ENCODE measurements at regions not wholly inside any gene's neighbourhood (a gene's known extent, or its start where the extent isn't known, plus 50 kb on each side); places are given as distances from the start of the nearest gene placed in this dataset.

DNA sequence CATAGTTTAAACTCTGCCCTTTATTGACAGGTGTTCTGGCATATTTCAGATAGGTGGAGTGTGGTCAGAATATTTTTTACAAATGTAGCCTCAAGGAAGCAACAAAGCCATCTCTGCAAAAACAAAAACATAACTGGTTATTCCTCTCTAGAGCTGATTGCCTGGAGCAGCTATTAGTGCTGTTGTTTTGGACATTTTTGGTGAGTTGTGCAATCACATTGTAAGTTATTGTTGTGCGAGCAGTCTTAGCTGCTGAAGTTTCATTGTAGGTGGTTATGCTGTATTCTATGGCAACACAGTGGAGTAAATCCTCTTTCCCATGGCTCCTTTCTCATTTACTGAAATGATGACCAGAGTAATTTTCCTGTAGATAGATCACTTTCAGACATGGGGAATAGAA, 1413.0 kb downstream of the PCDH7 start:
- TF ChIP-seq POLR2A (IDR thresholded peaks at IDR 0.05; ENCODE audit: low read depth): no peak
- TF ChIP-seq, protein P1, sequence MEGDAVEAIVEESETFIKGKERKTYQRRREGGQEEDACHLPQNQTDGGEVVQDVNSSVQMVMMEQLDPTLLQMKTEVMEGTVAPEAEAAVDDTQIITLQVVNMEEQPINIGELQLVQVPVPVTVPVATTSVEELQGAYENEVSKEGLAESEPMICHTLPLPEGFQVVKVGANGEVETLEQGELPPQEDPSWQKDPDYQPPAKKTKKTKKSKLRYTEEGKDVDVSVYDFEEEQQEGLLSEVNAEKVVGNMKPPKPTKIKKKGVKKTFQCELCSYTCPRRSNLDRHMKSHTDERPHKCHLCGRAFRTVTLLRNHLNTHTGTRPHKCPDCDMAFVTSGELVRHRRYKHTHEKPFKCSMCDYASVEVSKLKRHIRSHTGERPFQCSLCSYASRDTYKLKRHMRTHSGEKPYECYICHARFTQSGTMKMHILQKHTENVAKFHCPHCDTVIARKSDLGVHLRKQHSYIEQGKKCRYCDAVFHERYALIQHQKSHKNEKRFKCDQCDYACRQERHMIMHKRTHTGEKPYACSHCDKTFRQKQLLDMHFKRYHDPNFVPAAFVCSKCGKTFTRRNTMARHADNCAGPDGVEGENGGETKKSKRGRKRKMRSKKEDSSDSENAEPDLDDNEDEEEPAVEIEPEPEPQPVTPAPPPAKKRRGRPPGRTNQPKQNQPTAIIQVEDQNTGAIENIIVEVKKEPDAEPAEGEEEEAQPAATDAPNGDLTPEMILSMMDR (IDR thresholded peaks at IDR 0.05): no peak
- TF ChIP-seq EP300 (IDR thresholded peaks at IDR 0.05): no peak
